Effector memory CD8-positive, alpha-beta T cell (primary cell): ENCODE measurements at regions not wholly inside any gene's neighbourhood (a gene's known extent, or its start where the extent isn't known, plus 50 kb on each side); places are given as distances from the start of the nearest gene placed in this dataset.

Source experiments
- ATAC-seq: fragments of 150-1000 bp; cut with Tn5 transposase; replicated peaks from 2 replicates; pipeline ENCODE4 v1.10.0; 2021; ENCODE audit warnings: mild to moderate bottlenecking, moderate library complexity
- DNase-seq, 3 experiments: peaks; one replicate each; pipeline ENCODE4 v3.0.0; 2021
- H3K27ac Mint-ChIP-seq, 2 donors: one replicate each; pipeline ENCODE4 v1.8.0; 2022; ENCODE audit warnings: mild to moderate bottlenecking in 2 of 2, mixed read lengths in 2 of 2, moderate library complexity in 2 of 2
- H3K27me3 Mint-ChIP-seq, 2 donors: one replicate each; pipeline ENCODE4 v1.8.0; 2022; ENCODE audit warnings: mixed read lengths in 2 of 2
- H3K36me3 Mint-ChIP-seq: one replicate; pipeline ENCODE4 v1.8.0; 2022; ENCODE audit warnings: mild to moderate bottlenecking, moderate library complexity, mixed read lengths; ENCODE audit not compliant: insufficient read depth
- H3K4me1 Mint-ChIP-seq, 2 donors: one replicate each; pipeline ENCODE4 v1.8.0; 2022; ENCODE audit warnings: low read depth in 2 of 2, mixed read lengths in 2 of 2
- H3K4me3 Mint-ChIP-seq, 2 donors: one replicate each; pipeline ENCODE4 v1.8.0; 2022; ENCODE audit warnings: mild to moderate bottlenecking in 2 of 2, mixed read lengths in 2 of 2, moderate library complexity in 2 of 2
- H3K9me3 Mint-ChIP-seq, 2 donors: one replicate each; pipeline ENCODE4 v1.8.0; 2022; ENCODE audit warnings: mixed read lengths in 2 of 2

DNA sequence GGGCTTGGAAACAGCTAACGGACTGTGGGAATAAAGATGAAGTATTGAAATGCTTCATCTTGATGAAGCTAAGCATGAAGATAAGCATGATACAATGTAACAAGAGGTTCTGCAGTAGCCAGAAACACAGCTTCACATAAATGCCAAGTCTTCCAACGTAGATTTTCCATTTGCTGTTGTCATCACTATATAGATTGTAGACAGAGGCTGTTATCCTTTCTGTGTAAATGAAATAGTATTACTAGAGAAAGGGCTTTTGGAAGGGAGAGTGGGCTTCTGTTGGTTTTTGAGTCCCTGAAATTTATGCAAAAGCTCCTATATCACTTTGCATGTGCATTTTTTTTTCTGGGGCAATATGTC is 649.0 kb downstream of the RNF144B start:
- H3K27ac Mint-ChIP-seq = no peak overlapping the region
- peaks cover 8 to 13% of the 10 kb centered on the region in 2 donors for H3K9me3 Mint-ChIP-seq
- no peak for DNase-seq
- H3K4me3 Mint-ChIP-seq = no peak overlapping the region
- no peaks in the 10 kb centered on the region for H3K27me3 Mint-ChIP-seq
- no peaks in the 10 kb centered on the region for H3K36me3 Mint-ChIP-seq
- no peak for ATAC-seq
- no peaks in the 10 kb centered on the region for H3K4me1 Mint-ChIP-seq

DNA sequence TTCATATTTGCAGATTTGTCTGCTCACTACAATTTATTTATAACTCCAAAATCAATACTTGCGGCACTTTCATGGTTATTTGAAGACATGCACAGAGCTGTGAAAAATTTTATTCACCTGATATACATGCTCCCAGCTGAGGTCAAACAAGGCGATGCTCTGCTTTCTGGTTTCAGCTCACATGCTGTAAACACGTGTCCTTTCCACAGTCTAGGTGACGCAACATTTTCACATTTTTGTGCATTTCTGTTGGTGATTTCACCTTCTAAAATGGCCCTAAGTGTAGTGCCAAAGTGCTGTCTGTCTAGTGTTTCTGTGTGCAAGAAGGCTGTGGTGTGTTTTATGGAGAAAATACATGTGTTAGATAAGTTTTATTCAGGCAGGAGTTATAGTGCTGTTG is 650.5 kb downstream of the RNF144B start:
- H3K9me3 Mint-ChIP-seq = peaks cover 9 to 12% of the 10 kb centered on the region in 2 donors
- DNase-seq (no peak), ATAC-seq (no peak)
- no peak overlapping the region for H3K27ac Mint-ChIP-seq
- no peak overlapping the region for H3K4me3 Mint-ChIP-seq
- H3K4me1 Mint-ChIP-seq = no peaks in the 10 kb centered on the region
- no peaks in the 10 kb centered on the region for H3K36me3 Mint-ChIP-seq
- H3K27me3 Mint-ChIP-seq = no peaks in the 10 kb centered on the region

DNA sequence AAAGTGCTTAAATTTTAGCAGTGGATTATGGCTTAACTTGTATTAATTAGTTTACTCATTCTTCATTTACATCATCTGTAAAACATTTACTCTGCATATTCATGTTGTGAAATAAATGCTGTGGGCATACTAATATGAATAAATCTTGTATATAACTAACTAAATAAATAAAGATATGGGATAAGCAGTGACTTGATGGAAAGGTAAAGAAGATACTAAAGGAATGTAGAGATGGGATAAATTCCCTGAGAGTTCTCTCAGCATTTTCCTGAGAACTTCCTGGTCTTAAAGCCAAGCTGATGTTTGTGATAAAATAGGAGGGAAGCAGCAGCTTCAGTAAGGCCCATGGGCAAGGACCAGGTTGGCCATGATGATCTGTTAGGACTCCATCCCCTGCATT is 652.1 kb downstream of the RNF144B start:
- DNase-seq = no peak
- ATAC-seq = no peak
- Mint-ChIP-seq H3K9me3 (peaks cover 6 to 7% of the 10 kb centered on the region in 2 donors), H3K36me3 (no peaks in the 10 kb centered on the region), H3K27ac (no peak overlapping the region), H3K4me1 (no peaks in the 10 kb centered on the region), H3K27me3 (no peaks in the 10 kb centered on the region), H3K4me3 (no peak overlapping the region)

DNA sequence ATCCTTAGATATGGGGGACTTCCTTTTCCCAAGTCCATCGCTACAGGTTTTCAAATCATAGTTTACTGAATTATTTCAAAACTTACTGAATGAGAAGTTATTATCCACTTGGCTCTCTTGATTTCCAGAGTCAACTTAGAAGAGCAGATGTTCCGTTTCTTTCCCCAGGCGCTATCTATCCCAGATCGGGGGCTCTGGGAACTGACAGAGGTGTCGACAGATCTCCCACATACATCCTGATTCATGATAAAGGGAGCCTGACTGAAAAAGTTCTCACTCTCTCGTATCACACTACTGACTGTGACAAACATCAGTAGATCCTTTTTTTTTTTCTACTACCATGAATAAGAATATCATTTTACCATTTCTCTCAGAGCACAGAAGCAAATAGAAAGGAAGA is 654.8 kb downstream of the RNF144B start:
- H3K27me3 Mint-ChIP-seq = no peaks in the 10 kb centered on the region

DNA sequence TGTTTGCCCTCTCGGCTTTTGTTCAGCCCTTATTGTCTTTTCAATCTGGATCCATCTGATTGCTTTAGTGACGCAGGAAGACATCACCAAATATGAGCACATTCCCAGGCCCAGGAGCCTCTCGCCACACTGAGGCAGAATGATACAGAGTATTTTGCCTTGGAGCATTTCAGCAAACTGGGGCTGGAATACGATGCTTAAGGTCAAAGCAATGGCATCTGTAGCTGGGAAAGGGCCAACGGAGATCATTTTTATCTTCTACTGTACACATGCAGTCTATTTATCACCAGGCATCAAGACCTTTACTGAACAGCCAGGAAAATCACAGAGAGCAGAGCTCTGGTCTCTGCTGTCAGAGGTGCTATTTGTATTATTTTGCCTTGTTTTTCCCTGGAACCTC is 655.3 kb downstream of the RNF144B start:
- H3K27ac Mint-ChIP-seq = no peak overlapping the region
- no peaks in the 10 kb centered on the region for H3K36me3 Mint-ChIP-seq
- no peak for ATAC-seq

More for the DNA sequence above, 654.8 kb downstream of the RNF144B start:
- Mint-ChIP-seq H3K27ac (no peak overlapping the region), H3K4me3 (no peak overlapping the region), H3K4me1 (no peaks in the 10 kb centered on the region), H3K9me3 (peaks cover 2 to 7% of the 10 kb centered on the region in 2 donors), H3K36me3 (no peaks in the 10 kb centered on the region)
- DNase-seq (no peak), ATAC-seq (no peak)

DNA sequence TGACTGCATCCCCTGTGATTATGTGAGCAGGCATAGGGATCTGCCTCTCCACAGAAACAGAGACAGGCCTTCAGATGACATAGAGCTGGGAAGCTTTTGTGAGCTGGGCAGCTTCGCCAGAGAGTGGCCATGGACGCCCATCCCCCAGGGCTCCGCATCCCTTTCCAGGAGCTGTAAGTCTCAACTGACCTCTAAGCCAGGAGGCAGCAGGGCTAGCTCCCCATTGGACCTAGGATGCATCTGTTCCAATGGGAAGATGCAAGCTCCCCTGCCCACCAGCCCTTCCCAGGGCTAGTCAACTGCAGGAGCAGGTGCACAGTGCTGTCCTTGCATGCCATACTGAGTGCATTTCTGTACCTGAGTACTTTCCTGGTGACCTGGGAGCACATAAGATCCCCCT is 663.6 kb downstream of the RNF144B start:
- Mint-ChIP-seq H3K9me3 (peaks cover 7 to 23% of the 10 kb centered on the region in 2 donors), H3K27me3 (no peaks in the 10 kb centered on the region), H3K4me3 (no peak overlapping the region), H3K36me3 (no peaks in the 10 kb centered on the region), H3K4me1 (no peaks in the 10 kb centered on the region), H3K27ac (no peak overlapping the region)
- ATAC-seq (no peak), DNase-seq (no peak)

More for the DNA sequence above, 655.3 kb downstream of the RNF144B start:
- Mint-ChIP-seq H3K4me3 (no peak overlapping the region), H3K27me3 (no peaks in the 10 kb centered on the region), H3K4me1 (no peaks in the 10 kb centered on the region), H3K9me3 (peaks cover 2 to 7% of the 10 kb centered on the region in 2 donors)
- no peak for DNase-seq

DNA sequence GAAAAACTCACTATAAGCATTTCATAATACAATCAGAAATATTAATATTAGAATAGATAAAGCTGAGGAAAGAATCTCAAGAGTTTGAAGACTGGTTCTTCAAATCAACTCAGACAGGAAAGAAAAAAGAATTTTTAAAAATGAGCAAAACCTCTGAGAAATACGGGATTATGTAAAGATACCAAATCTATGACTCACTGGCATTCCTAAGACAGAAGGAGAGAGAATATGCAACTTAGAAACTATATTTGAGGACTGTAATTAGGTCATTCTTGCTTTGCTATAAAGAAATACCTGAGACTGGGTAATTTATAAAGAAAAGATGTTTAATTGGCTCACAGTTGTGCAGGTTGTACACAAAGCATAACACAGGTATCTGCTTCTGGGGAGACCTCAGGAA is 665.1 kb downstream of the RNF144B start:
- Mint-ChIP-seq H3K4me1 (no peaks in the 10 kb centered on the region), H3K27ac (no peak overlapping the region), H3K9me3 (peaks cover 11 to 30% of the 10 kb centered on the region in 2 donors), H3K4me3 (no peak overlapping the region), H3K27me3 (no peaks in the 10 kb centered on the region), H3K36me3 (no peaks in the 10 kb centered on the region)
- no peak for DNase-seq
- ATAC-seq = no peak

DNA sequence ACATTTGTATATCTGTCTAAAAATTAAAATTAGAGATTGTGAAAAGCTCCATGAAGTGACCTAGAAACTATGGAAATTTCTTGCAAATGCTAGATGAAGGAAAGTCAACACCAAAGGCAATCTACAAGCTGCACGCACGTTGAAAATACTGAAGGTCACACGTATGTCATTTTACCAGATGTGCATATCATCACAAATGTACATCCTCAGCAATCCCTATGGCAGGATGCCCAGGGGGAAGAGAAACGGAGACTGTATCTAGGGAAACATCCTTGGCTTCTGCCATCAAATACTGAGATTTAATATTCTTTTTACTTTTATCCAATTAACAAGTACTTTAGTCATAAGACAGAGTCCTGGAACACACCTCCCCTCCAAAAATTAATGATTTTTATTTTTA is 672.0 kb downstream of the RNF144B start:
- no peak overlapping the region for H3K4me3 Mint-ChIP-seq
- no peaks in the 10 kb centered on the region for H3K27me3 Mint-ChIP-seq
- DNase-seq = no peak
- no peaks in the 10 kb centered on the region for H3K4me1 Mint-ChIP-seq
- ATAC-seq = no peak
- no peaks in the 10 kb centered on the region for H3K36me3 Mint-ChIP-seq
- no peak overlapping the region for H3K27ac Mint-ChIP-seq
- peaks cover 8 to 11% of the 10 kb centered on the region in 2 donors for H3K9me3 Mint-ChIP-seq

DNA sequence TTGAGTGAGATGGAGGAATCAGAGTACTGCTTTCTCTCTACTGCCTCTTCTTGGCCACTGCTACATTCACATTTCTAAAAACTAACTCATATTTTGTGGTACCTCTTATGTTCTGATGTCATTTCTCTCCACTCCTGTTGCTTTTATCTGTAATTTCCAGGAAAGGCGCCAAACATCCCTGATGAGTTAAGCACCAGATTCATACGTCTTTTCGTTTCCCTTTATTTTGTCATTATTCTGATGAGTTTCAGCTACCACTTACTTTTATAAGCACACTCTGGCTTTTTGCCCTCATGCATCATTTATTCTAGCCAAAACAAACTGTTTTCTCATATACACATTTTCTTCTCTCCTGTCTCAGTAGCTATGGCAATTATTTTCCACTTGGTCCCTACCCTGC is 680.0 kb downstream of the RNF144B start:
- peaks cover 20 to 27% of the 10 kb centered on the region in 2 donors for H3K9me3 Mint-ChIP-seq
- no peak for DNase-seq
- H3K4me1 Mint-ChIP-seq = no peaks in the 10 kb centered on the region
- H3K27me3 Mint-ChIP-seq = no peaks in the 10 kb centered on the region
- H3K36me3 Mint-ChIP-seq = no peaks in the 10 kb centered on the region
- no peak overlapping the region for H3K4me3 Mint-ChIP-seq
- ATAC-seq = no peak
- no peak overlapping the region for H3K27ac Mint-ChIP-seq

DNA sequence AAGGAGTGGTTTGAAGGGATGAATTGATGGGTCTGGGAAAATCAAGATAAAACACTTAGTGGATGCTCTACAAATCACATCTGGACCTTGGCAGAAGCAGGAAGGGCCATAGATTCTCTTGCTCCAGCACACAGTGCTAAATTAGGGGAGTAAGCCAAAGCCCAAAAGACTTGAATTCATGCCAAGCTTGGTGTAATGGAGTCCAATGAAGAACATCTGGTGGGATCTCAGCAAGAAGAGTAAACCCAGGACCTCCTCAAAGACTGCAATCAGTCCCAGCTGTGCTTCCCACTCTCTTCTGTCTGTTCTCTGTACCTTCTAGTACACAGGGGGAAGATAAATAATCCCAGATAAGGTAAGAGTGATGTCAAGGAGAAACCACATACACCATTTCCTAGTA is 683.4 kb downstream of the RNF144B start:
- H3K36me3 Mint-ChIP-seq = no peaks in the 10 kb centered on the region
- no peaks in the 10 kb centered on the region for H3K27me3 Mint-ChIP-seq
- DNase-seq (no peak), ATAC-seq (no peak)
- H3K27ac Mint-ChIP-seq = no peak overlapping the region
- no peak overlapping the region for H3K4me3 Mint-ChIP-seq
- no peaks in the 10 kb centered on the region for H3K4me1 Mint-ChIP-seq
- peaks cover 19 to 27% of the 10 kb centered on the region in 2 donors for H3K9me3 Mint-ChIP-seq

DNA sequence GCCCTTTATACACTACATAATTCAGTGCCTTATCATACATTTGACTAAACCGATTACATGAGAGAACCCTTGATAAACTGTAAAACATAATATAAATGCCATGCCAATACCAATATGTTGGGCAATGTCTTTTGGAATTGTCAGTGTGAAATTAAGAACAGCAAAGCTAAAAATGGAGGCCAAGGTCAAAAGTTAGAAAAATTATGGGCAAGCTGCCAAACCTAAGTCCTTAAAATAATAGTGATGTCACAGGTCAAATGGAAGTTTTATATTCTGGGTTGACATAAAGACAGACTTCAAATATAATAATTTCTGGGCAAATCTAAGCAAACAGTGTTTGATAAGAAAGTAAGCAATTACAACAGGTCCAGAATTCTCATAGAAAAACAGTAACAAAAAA is 696.7 kb downstream of the RNF144B start:
- ATAC-seq (no peak), DNase-seq (no peak)
- Mint-ChIP-seq H3K4me1 (no peaks in the 10 kb centered on the region), H3K27me3 (no peaks in the 10 kb centered on the region), H3K27ac (no peak overlapping the region), H3K4me3 (no peak overlapping the region), H3K36me3 (no peaks in the 10 kb centered on the region), H3K9me3 (peaks cover 8 to 12% of the 10 kb centered on the region in 2 donors)

DNA sequence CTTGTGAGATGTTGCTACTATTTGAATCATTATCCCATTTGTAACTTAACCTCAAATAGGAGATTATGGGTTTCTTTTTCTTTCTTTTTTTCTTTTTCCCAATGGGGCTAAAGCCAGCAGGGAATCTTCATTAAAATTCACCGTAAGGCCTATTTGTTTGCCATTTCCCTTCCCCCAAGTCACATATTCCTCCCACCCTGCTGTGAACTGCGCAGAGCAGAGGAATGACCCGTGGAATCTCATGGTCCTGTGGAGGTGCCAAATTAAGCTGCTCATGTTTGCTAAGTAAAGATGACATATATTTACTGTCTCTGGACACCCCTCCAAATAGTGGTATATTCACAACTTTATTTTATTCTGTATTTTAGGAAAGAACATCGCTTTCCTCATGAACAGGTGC is 699.3 kb downstream of the RNF144B start:
- Mint-ChIP-seq H3K36me3 (no peaks in the 10 kb centered on the region), H3K27ac (no peak overlapping the region), H3K4me3 (no peak overlapping the region), H3K27me3 (no peaks in the 10 kb centered on the region), H3K4me1 (no peaks in the 10 kb centered on the region), H3K9me3 (peaks cover 6% of the 10 kb centered on the region in 2 donors)
- ATAC-seq = no peak
- no peak for DNase-seq

DNA sequence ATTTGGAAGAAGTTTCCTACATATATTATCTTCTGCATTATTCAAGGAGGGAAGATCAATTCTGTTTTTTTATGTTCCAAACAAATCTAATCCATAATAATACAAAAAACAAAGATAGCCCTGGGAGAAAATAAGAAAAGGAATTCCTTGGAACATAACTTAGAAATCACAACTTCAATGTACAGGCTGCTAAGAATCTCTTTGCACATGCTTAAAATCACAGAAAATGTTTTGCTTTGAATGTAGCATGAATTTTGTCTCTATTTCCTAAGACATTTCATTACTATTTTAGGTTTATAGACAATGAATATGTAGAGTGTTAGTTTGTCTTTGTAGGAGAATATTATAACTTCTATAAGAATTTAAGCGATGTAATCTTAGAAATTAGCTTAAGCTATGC is 700.1 kb downstream of the RNF144B start:
- H3K4me1 Mint-ChIP-seq = no peaks in the 10 kb centered on the region

DNA sequence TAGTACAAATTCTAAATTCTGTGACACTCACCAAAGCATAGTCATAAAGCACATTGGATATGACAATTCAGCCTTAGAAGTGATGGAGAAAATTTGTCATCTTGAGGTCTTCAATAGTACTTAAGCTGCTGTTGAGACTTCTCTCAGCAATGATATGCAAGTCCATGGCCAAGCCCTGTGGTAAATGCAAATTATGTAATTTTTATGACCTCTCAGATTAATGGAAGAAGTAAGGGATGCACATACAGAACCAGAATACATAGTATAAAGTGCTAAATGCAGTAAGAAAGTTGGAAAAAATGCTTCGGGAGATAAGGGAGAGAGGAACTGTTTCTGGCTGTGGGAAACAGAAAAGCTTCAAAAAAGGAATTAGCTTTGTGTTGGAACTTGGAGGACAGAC is 700.7 kb downstream of the RNF144B start:
- Mint-ChIP-seq H3K9me3 (peaks cover 6% of the 10 kb centered on the region in 2 donors), H3K4me3 (no peak overlapping the region), H3K4me1 (no peaks in the 10 kb centered on the region), H3K27ac (no peak overlapping the region), H3K27me3 (no peaks in the 10 kb centered on the region), H3K36me3 (no peaks in the 10 kb centered on the region)
- ATAC-seq (no peak), DNase-seq (no peak)

More for the DNA sequence above, 700.1 kb downstream of the RNF144B start:
- DNase-seq (no peak), ATAC-seq (no peak)
- Mint-ChIP-seq H3K36me3 (no peaks in the 10 kb centered on the region), H3K27me3 (no peaks in the 10 kb centered on the region), H3K27ac (no peak overlapping the region), H3K4me3 (no peak overlapping the region), H3K9me3 (peaks cover 6% of the 10 kb centered on the region in 2 donors)

DNA sequence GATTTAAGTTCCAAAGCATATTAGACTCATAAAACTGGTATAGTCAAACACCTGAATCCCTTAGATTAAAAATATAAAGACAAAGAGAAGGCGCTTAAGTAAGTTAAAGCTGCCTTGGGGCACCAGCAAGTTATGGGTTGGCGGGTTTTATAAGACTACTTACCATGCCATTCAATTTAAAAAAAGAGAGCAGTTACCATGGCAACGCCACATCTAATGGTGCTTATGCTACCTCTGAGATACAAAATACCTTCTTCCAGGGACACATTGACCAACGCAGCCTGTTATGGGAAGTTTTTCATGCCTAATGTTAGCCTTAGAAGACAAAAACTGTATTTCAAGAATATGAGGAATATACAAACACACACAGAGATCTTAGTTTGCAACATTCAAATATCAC is 713.6 kb downstream of the RNF144B start:
- H3K4me1 Mint-ChIP-seq = no peaks in the 10 kb centered on the region
- peaks cover 9 to 11% of the 10 kb centered on the region in 2 donors for H3K9me3 Mint-ChIP-seq
- H3K27ac Mint-ChIP-seq = no peak overlapping the region
- no peak overlapping the region for H3K4me3 Mint-ChIP-seq
- DNase-seq (no peak), ATAC-seq (no peak)
- H3K36me3 Mint-ChIP-seq = no peaks in the 10 kb centered on the region
- H3K27me3 Mint-ChIP-seq = no peaks in the 10 kb centered on the region
